Germinal center (tissue), 1 donor: ENCODE measurements at regions not wholly inside any gene's neighbourhood (a gene's known extent, or its start where the extent isn't known, plus 50 kb on each side); places are given as distances from the start of the nearest gene placed in this dataset.
A peak's percentile ranks its signal among the peaks of the same experiment; 100 is the strongest.
"Not testable (repeated sequence)": the region's sequence is repeated elsewhere in the genome, so short reads cannot be mapped to it uniquely, and the experiment has no call there.

Source experiments
- DNase-seq: peaks from one replicate; pipeline ENCODE4 v3.0.0; 2012; ENCODE audit warnings: mixed read lengths, low spot score

DNA sequence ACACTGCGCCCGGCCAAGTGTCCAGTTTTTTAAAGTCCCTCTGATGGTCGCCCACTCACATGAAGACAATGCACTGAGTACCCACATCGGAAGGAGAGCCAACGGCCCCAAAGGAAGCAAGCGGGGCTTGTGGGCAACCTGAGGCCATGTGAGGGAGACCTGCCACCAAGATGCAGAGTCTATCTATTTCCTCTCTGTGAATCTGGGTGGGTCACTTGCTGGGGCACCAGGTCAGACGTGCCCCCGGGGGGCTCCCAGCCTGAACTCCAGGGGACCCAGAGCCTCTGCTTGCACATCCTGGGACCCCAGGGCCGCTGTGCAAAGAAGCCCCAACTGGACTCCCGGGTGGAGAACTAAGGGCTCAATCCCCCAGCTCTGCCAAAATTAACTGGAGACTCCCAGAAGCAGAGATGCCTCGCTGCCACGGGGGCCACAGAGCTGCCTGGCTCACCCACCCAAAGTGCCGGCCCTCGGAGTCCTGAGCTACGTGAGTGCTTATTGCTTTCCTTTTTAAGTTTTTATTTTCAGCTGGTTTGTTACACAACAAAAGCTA lies 106.4 kb downstream of the BRD1 start:
- DNase-seq, result no peak

GRCh38 chr22:49720279-49720959 lies 107.3 kb downstream of the BRD1 start:
- no peak for DNase-seq

GRCh38 chr22:49719046-49719445 lies 108.6 kb downstream of the BRD1 start:
- no peak for DNase-seq

GRCh38 chr22:49718396-49718795 lies 109.3 kb downstream of the BRD1 start:
- DNase-seq, result no peak

DNA sequence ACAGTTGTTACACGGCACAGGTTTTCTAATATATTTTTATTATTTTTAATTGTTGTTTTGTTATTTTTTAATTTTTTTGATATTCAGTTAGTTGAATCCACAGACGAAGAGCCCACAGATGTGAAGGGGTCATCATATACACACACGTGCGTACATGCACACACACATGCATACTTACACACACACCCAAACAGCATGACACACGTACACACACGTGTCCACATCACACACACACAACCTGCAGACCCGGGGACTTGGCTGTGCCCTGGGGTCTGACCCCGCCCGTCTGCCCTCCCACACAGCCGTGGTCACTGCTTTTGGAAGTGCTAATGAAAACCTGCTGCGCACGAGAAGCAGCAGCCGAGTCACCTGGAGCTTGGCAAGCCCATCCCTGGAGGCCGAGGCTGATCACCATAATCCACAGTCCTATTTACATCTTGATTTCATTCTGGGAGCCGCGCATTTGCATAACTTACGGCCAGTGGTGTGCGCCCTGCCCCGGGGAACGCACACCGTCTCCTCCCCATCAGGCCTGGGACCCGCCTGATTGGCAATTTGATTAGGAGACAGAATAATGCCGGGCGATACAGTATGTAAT lies 110.3 kb downstream of the BRD1 start:
- DNase-seq, result no peak

DNA sequence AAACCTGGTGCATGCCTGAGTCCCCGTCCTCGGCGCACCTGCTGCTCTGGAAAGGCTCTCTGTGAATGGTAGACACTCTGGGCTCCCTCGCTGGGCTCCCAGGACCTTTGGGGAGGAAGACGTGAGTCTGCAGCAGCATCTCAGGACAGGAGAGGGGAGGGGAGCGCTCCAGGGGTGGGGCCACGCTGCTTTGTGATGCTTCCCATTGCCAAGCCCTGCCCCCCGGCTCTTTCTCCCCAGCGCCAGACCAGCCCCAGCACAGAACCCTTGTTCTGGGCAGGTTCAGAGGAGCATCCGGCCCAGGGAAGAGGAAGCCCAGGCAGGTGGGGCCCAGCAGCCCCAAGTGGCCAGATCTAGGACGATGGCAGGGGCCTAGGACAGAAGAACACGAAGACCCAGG lies 111.2 kb downstream of the BRD1 start:
- DNase-seq, result no peak

- DNase-seq, result no peak
These were observed 112.2 kb downstream of the BRD1 start for GRCh38 chr22:49715450-49715849.

DNA sequence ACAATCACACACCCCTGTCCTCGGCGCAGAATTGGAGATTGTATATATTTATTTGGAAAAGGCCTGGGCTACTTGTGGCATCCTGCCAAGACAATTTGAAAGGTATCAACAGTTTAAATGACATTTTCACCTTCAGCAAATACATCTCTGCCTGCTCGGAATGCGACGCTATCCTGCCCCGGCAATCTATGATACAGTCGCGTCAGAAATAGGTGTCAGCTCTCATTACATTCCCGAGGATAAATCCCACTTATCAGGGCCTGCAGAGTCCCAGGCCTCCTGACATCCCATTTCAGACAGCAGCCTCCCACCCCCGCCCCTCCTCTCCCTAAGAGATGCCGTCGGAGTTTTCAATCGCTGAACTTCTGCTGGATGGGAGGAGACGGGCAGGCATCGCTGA lies 114.7 kb downstream of the BRD1 start:
- no peak for DNase-seq

DNA sequence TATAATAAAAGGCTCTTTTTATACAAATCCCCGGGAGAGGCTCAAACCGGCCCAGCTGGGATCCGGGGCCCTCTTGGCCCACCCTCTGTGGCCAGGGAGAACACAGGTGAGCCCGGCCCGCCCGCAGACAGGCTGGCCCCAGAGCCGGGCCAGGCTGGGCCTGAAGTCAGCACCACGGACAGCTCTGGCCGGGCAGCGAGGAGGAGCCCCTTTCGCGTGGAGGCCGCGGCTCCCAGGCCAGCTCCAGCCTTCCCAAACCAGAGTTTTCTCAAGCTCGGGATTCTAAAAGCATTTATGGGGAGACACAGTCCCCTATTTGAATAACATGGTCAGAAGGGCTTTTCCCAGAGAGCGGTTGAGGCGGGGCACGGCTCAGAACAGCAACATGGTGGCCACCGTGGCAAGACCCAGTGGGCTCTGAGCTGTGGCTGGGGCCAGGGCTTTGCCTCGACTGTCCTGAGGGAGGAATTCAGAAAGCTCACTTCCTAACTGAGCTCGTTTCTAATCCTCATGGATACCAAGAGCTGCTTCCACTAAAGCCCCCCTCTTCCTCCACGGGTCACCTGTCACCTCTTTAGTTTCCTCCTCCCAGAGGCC lies 115.4 kb downstream of the BRD1 start:
- no peak for DNase-seq

GRCh38 chr22:49710746-49711145 lies 116.9 kb downstream of the BRD1 start:
- no peak for DNase-seq

GRCh38 chr22:49709464-49709863 lies 118.2 kb downstream of the BRD1 start:
- no peak for DNase-seq

DNA sequence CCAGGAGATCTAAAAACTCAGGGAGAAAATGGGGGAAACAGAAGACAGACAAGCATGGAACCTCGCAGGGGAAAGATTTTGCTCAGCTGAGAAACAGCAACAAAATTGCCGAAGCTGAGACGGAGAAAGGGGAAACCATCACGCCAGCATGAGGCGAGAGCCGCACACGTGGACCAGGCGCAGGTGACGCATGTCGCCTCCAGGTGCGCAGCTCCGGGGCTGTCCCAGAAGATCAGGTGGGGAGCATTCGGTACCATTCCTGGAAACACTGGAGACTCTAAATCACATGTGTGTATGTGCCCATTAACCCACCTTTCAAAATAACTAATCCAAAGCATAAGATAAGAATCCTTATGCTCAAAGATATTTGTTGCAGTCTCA lies 121.7 kb downstream of the BRD1 start:
- DNase-seq, result no peak

DNA sequence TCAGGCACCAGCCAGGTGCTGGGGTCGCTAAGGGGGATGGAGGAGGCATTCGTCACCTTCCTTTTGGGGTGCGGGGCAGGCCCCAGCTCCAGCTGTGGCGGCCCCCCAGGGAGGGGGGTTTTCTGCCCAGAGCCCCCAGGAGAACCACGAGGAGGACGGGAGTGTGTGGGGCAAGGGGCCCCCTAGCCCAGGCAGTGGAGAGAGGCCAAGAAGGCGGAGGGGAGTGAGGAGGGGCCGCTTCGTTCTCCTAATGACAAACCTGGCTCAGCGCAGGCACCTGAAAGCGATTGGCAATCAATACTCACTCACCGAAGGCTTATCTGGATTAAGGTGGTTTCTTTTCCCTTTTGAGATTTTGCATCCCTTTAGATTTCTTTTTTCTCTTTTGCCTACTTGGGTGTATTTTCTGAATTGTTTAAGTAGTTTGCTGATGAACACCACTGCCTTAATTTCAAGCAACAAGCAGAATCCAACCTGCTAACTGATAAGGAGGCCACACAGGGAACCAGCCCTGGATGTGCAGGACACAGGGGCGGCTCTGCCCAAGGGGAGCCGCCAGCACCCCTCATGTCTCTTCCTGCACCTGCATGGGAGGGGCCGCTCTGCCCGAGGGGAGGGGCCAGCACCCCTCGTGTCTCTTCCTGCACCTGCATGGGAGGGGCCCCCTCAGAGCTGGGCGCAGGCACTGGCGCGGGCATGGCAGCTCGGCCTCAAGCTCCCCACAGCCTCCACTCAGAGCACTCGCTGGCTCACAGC lies 122.3 kb downstream of the BRD1 start:
- DNase-seq, result no peak

DNA sequence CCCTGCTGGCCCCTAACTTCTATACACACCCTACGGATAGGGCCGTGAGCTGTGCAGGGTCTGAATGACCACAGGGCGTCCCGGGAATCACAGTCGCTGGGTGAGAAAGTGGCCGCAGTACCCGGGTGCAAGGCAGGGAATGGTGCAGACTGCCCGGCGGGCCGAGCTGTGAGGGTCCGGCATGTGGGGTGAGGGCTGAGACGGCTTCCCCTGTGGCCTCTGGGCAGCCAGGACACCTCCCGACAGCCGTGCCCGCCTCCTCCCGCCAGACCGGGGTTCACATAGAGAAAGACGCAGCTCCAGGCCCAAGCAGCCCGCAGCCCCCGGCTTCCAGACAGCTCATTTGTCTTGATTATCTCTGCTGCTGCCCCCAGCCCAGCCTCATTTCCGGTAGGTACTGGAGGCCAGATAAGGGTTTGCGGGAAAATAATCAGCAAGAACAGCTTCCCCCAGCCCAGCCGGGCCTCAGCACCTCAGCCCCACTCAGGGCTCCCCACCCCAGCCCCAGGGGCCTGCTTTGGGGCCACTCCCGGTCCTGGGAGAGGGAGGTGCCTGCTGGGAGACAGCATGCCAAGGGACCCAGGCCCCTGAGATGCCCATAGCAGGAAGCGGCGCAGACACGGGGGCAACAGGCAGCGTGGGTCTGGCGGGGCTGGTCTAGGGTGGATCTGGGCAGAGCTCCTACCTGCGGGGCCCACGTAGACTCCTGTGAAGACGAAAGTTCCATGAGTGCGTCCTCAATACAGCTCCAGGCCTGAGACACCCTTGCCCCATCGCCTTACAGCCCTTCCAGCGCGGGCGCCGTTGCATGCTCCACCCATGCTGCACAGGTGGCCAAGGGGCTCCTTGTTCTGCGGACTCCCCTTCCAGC lies 123.1 kb downstream of the BRD1 start:
- no peak for DNase-seq

- no peak for DNase-seq
These were observed 123.7 kb downstream of the BRD1 start for GRCh38 chr22:49703990-49704344.

DNA sequence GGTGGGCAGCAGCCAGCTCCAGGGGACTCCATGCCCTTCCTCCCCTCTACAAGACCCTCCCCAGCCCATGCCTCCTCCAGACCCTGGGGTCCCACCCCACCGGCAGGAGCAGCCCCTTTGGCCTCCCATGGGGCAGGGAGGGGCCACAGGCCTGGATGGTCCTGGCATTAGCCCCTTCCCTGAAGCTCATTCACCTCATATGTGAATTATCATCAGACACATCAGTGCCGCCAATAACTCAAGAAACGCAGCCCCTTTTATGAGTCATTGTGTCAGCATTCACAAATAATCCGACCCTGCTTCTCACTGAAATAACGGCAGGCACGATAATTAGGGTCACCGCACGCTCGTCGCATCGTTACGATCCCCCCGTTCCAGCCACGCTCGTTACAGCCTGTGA lies 124.2 kb downstream of the BRD1 start:
- no peak for DNase-seq

DNA sequence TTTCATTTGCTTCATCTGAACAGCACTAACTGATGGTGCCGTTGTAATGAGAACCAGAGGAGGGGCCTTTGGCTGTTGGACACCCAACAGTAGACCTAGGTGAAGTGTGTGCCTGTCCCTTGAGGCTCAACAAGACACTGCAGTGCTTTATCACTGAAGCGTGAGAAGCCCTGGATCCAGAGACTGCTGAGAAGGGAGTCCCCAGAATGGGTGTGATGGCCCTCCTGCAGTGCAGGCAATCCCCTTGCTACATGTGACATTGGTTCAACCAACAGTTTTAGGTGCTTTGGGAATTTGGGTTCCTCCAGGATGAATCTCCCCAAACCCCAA lies 125.6 kb downstream of the BRD1 start:
- no peak for DNase-seq

DNA sequence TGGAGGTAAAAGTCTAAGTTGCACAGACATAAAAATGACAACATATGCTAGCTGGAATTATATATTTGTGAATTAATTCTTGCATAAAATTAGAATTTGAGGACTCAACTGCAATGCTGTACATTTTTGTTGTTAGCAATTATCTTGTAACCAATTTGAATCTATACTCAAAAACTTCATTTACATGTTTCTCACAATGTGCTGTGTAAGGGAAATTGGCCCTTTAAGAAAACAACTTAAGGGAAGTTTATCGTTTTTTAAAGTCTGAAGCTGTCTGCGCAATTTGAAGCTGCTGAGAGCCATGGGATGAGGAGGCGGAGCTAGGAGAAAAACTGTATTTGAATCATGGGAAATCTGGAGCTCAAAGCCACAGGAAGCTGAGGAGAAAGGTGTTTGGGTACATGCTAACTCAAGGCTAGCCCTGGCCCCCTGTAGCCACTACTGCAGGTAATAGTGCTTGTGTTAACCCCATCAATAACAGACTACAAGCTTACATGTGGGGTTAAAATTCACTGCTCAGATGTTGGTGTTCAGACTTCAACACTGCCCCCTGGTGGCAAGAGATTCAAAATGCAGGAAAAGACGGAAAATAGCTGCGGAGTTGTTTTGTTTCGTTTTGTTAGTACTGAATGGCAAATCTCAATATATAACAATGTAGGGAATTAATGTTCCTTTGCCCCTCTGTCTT lies 126.1 kb downstream of the BRD1 start:
- peak; percentile 35 for DNase-seq

- no peak for DNase-seq
These were observed 127.7 kb downstream of the BRD1 start for GRCh38 chr22:49699928-49700498.

GRCh38 chr22:49699476-49699875 lies 128.2 kb downstream of the BRD1 start:
- DNase-seq, result no peak

DNA sequence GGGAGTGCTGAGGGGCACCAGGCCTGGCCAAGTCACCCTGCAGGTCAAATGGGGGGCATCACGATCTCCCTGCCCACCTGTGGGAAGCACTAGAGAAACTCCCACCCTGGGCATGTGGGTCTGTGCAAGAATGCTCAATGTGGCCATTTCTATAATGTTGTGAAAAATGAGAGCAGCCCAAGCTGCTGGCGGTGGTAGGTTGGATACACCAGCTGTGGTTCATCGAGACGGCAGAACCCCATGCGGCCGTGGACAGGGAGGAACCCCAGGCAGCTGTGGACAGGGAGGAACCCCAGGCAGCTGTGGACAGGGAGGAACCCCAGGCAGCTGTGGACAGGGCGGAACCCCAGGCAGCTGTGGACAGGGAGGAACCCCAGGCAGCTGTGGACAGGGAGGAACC lies 129.1 kb downstream of the BRD1 start:
- not testable (repeated sequence) for DNase-seq
